ENCODE measurements at regions not wholly inside any gene's neighbourhood (a gene's known extent, or its start where the extent isn't known, plus 50 kb on each side); places are given as distances from the start of the nearest gene placed in this dataset.
A peak's percentile ranks its signal among the peaks of the same experiment; 100 is the strongest.
"Not testable (repeated sequence)": the region's sequence is repeated elsewhere in the genome, so short reads cannot be mapped to it uniquely, and the experiment has no call there.

- not testable (repeated sequence) for H3K36me3 Mint-ChIP-seq; H3K9me3 Mint-ChIP-seq; H3K27ac Mint-ChIP-seq; DNase-seq (ENCODE audit: low spot score in 2 of 2); ATAC-seq (ENCODE audit: low read depth); H3K4me3 Mint-ChIP-seq; H3K4me1 Mint-ChIP-seq; H3K27me3 Mint-ChIP-seq
These were observed 170.9 kb downstream of the GOSR1 start for GRCh38 chr17:30648015-30648620.

- H3K9me3 Mint-ChIP-seq; H3K4me1 Mint-ChIP-seq; H3K27ac Mint-ChIP-seq; H3K36me3 Mint-ChIP-seq; H3K27me3 Mint-ChIP-seq; DNase-seq (ENCODE audit: low spot score in 2 of 2); ATAC-seq (ENCODE audit: low read depth); H3K4me3 Mint-ChIP-seq: not testable (repeated sequence)
These were observed 168.7 kb downstream of the GOSR1 start for GRCh38 chr17:30645875-30646274.

DNA sequence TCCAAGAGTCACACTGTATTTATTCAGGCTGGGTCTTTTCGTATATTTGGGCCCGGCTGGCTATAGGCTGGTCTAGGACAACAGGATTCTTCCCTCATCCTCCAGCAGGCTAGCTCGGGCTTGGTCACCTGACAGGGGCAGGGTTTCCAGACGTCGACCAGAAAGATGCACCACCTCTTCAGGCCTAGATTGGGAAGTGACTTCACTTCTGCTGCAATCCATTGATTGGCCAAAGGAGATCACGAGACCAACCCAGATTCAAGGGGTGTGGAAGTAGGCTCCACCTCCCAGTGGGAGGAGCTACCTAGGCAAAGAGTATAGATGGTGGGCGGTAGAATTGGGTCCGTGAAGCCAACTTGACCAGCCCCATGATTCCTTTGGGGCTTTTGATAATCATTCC is 167.5 kb downstream of the GOSR1 start:
- H3K36me3 Mint-ChIP-seq; H3K4me1 Mint-ChIP-seq; H3K27ac Mint-ChIP-seq; H3K27me3 Mint-ChIP-seq; H3K9me3 Mint-ChIP-seq; H3K4me3 Mint-ChIP-seq; DNase-seq (ENCODE audit: low spot score in 2 of 2): not testable (repeated sequence)
- ATAC-seq (ENCODE audit: low read depth): peak; percentile 90

DNA sequence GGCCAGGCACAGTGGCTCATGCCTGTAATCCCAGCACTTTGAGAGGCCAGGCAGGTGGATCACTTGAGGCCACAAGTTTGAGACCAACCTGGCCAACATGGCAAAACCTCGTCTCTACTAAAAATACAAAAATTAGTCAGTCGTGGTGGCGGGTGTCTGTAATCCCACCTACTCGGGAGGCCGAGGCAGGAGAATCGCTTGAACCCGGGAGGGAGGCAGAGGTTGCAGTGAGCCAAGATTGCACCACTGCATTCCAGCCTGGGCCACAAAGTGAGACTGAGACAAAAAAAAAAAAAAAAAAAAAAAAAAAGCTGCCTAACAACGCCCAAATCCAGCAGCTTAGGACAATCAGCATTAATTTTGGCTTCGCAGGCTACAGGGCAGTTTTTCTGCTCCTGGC is 167.1 kb downstream of the GOSR1 start:
- not testable (repeated sequence) for H3K36me3 Mint-ChIP-seq; H3K4me1 Mint-ChIP-seq; DNase-seq (ENCODE audit: low spot score in 2 of 2); H3K27ac Mint-ChIP-seq; H3K27me3 Mint-ChIP-seq; H3K4me3 Mint-ChIP-seq; H3K9me3 Mint-ChIP-seq; ATAC-seq (ENCODE audit: low read depth)

- not testable (repeated sequence) for H3K27ac Mint-ChIP-seq; H3K4me3 Mint-ChIP-seq; H3K36me3 Mint-ChIP-seq; H3K27me3 Mint-ChIP-seq; H3K4me1 Mint-ChIP-seq; DNase-seq (ENCODE audit: low spot score in 2 of 2); H3K9me3 Mint-ChIP-seq; ATAC-seq (ENCODE audit: low read depth)
These were observed 164.2 kb downstream of the GOSR1 start for GRCh38 chr17:30641428-30641827.

- not testable (repeated sequence) for H3K4me3 Mint-ChIP-seq; H3K27me3 Mint-ChIP-seq; H3K4me1 Mint-ChIP-seq; H3K36me3 Mint-ChIP-seq; H3K9me3 Mint-ChIP-seq; DNase-seq (ENCODE audit: low spot score in 2 of 2); H3K27ac Mint-ChIP-seq; ATAC-seq (ENCODE audit: low read depth)
These were observed 162.2 kb downstream of the GOSR1 start for GRCh38 chr17:30639391-30639790.

DNA sequence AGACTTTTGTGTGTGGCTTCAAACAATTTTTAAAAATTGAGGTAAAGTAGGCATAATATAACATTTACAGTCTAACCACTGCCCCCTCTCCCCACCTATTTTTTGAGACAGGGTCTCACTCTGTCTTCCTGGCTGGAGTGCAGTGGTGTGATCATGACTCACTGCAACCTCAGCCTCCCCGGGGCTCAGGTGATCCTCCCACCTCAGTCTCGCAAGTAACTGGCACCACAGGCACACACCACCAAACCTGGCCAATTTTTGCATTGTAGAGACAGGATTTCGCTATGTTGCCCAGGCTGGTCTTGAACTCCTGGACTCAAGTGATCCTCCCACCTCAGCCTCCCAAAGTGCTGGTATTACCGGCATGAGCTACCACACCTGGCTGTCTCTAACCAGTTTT is 161.8 kb downstream of the GOSR1 start:
- DNase-seq (ENCODE audit: low spot score in 2 of 2); H3K27me3 Mint-ChIP-seq; ATAC-seq (ENCODE audit: low read depth); H3K9me3 Mint-ChIP-seq; H3K4me1 Mint-ChIP-seq; H3K4me3 Mint-ChIP-seq; H3K36me3 Mint-ChIP-seq; H3K27ac Mint-ChIP-seq: not testable (repeated sequence)

- H3K36me3 Mint-ChIP-seq: peaks cover 12% of the 10 kb centered on the region
- not testable (repeated sequence) for H3K4me1 Mint-ChIP-seq; H3K27ac Mint-ChIP-seq; H3K4me3 Mint-ChIP-seq; ATAC-seq (ENCODE audit: low read depth); DNase-seq (ENCODE audit: low spot score in 2 of 2); H3K27me3 Mint-ChIP-seq; H3K9me3 Mint-ChIP-seq
These were observed 154.4 kb downstream of the GOSR1 start for GRCh38 chr17:30631651-30632050.

- not testable (repeated sequence) for DNase-seq (ENCODE audit: low spot score in 2 of 2); H3K4me1 Mint-ChIP-seq; H3K4me3 Mint-ChIP-seq; H3K9me3 Mint-ChIP-seq; H3K27me3 Mint-ChIP-seq; H3K36me3 Mint-ChIP-seq; ATAC-seq (ENCODE audit: low read depth); H3K27ac Mint-ChIP-seq
These were observed 148.2 kb downstream of the GOSR1 start for GRCh38 chr17:30625380-30625779.

- not testable (repeated sequence) for H3K4me3 Mint-ChIP-seq; H3K4me1 Mint-ChIP-seq; DNase-seq (ENCODE audit: low spot score in 2 of 2); H3K36me3 Mint-ChIP-seq; H3K27me3 Mint-ChIP-seq; H3K27ac Mint-ChIP-seq; ATAC-seq (ENCODE audit: low read depth); H3K9me3 Mint-ChIP-seq
These were observed 147.0 kb downstream of the GOSR1 start for GRCh38 chr17:30624180-30624579.

- not testable (repeated sequence) for H3K36me3 Mint-ChIP-seq; DNase-seq (ENCODE audit: low spot score in 2 of 2); H3K9me3 Mint-ChIP-seq; H3K27me3 Mint-ChIP-seq; H3K4me1 Mint-ChIP-seq; ATAC-seq (ENCODE audit: low read depth); H3K27ac Mint-ChIP-seq; H3K4me3 Mint-ChIP-seq
These were observed 132.5 kb downstream of the GOSR1 start for GRCh38 chr17:30609682-30610081.

GRCh38 chr17:30605523-30605922 is 128.3 kb downstream of the GOSR1 start:
- Mint-ChIP-seq H3K4me3 (no peak overlapping the region), H3K4me1 (peaks cover 12% of the 10 kb centered on the region), H3K27me3 (no peaks in the 10 kb centered on the region), H3K27ac (no peak overlapping the region), H3K9me3 (no peaks in the 10 kb centered on the region), H3K36me3 (no peaks in the 10 kb centered on the region)
- DNase-seq (ENCODE audit: low spot score in 2 of 2) (no peak), ATAC-seq (ENCODE audit: low read depth) (no peak)

DNA sequence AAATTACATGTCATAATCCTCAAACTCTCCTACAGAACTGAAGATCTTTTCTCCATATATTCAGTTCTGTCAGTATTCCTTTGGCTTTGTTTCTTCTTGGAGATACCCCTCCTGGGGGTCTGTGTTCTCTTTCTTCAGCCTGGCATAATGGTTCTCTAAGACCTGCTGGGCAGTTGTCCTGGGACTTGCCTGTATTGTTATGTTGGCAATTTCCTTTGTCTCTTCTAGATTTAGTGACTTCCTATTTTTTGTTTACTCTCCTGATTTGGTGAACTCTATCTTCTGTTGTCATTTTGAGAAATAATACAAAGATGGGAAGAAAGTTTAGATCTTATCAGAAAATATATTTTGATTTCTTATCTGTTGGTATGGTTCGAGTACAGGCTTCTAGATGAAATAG is 127.8 kb downstream of the GOSR1 start:
- DNase-seq (ENCODE audit: low spot score in 2 of 2): no peak
- peaks cover 12% of the 10 kb centered on the region for H3K4me1 Mint-ChIP-seq
- H3K9me3 Mint-ChIP-seq: no peaks in the 10 kb centered on the region
- no peak overlapping the region for H3K4me3 Mint-ChIP-seq
- no peak for ATAC-seq (ENCODE audit: low read depth)
- no peaks in the 10 kb centered on the region for H3K27me3 Mint-ChIP-seq
- no peak overlapping the region for H3K27ac Mint-ChIP-seq
- no peaks in the 10 kb centered on the region for H3K36me3 Mint-ChIP-seq

GRCh38 chr17:30602396-30602795 is 125.2 kb downstream of the GOSR1 start:
- not testable (repeated sequence) for H3K27ac Mint-ChIP-seq; H3K36me3 Mint-ChIP-seq; ATAC-seq (ENCODE audit: low read depth); H3K9me3 Mint-ChIP-seq; H3K27me3 Mint-ChIP-seq; DNase-seq (ENCODE audit: low spot score in 2 of 2)
- peaks cover 16% of the 10 kb centered on the region for H3K4me1 Mint-ChIP-seq
- peak overlapping the region; percentile 79 for H3K4me3 Mint-ChIP-seq

- H3K9me3 Mint-ChIP-seq; ATAC-seq (ENCODE audit: low read depth); DNase-seq (ENCODE audit: low spot score in 2 of 2); H3K36me3 Mint-ChIP-seq; H3K27ac Mint-ChIP-seq; H3K27me3 Mint-ChIP-seq: not testable (repeated sequence)
- Mint-ChIP-seq H3K4me3 (peak overlapping the region; percentile 79), H3K4me1 (peaks cover 16% of the 10 kb centered on the region)
These were observed 124.8 kb downstream of the GOSR1 start for GRCh38 chr17:30601984-30602383.
